ENCODE measurements at regions not wholly inside any gene's neighbourhood (a gene's known extent, or its start where the extent isn't known, plus 50 kb on each side); places are given as distances from the start of the nearest gene placed in this dataset.

- TF ChIP-seq CTCF (IDR thresholded peaks at IDR 0.05): no peak
- H3K9me3 Mint-ChIP-seq (ENCODE audit: unreplicated experiment): no peaks in the 10 kb centered on the region
- no peak for DNase-seq (ENCODE audit: extremely low spot score, unreplicated experiment)
- H3K4me3 Mint-ChIP-seq (ENCODE audit: unreplicated experiment): no peak overlapping the region
- no peak overlapping the region for H3K27ac Mint-ChIP-seq (ENCODE audit: unreplicated experiment)
- H3K27me3 Mint-ChIP-seq (ENCODE audit: unreplicated experiment): peaks cover 35% of the 10 kb centered on the region
- H3K36me3 Mint-ChIP-seq (ENCODE audit: unreplicated experiment): no peaks in the 10 kb centered on the region
- H3K4me1 Mint-ChIP-seq (ENCODE audit: unreplicated experiment): peaks cover 9% of the 10 kb centered on the region
Observed at GRCh38 chr16:86366481-86366880, 143.8 kb upstream of the FOXF1 start.

DNA sequence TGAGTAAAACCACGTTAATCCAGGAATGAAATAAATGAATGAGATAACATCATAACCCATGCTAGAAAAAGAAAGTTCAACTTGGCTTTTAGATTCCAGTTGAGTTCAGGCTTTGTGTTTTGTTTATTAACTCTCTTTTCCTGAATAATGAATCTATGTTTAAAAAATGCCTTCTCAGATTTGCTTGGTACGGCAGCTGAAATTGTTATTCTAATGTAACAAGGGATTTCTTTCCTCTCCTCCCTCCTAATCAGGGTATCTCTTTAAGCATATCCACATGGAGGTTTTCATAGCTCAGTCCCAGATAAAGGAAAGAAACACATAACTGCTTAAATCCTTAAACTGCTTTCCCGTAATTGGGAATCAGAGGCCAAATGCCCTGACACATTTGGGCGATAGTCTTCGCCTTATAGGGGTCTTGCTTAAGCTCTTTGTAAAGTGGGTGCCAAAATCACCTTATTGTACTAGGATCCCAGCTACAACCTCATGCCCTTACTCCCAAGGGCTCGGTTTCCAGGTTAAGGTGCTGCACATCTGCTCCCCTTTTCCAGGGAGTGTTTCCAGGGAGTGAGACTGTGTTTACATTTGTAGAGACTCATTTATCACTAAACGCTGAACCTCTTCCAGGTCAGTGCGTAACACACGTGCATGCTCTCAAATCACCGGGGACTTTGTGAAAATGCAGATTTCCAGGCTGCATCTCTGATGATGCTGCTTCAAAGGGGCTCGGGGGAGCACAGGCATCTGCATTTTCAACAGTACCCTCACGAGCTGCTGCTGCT is 142.8 kb upstream of the FOXF1 start:
- no peak for DNase-seq (ENCODE audit: extremely low spot score, unreplicated experiment)
- Mint-ChIP-seq H3K4me3 (ENCODE audit: unreplicated experiment) (no peak overlapping the region), H3K36me3 (ENCODE audit: unreplicated experiment) (no peaks in the 10 kb centered on the region), H3K27ac (ENCODE audit: unreplicated experiment) (no peak overlapping the region), H3K9me3 (ENCODE audit: unreplicated experiment) (no peaks in the 10 kb centered on the region), H3K4me1 (ENCODE audit: unreplicated experiment) (peaks cover 9% of the 10 kb centered on the region), H3K27me3 (ENCODE audit: unreplicated experiment) (peaks cover 29% of the 10 kb centered on the region)
- no peak for TF ChIP-seq CTCF (IDR thresholded peaks at IDR 0.05)

- no peak for DNase-seq (ENCODE audit: extremely low spot score, unreplicated experiment)
- H3K27ac Mint-ChIP-seq (ENCODE audit: unreplicated experiment): no peak overlapping the region
- H3K36me3 Mint-ChIP-seq (ENCODE audit: unreplicated experiment): no peaks in the 10 kb centered on the region
- H3K27me3 Mint-ChIP-seq (ENCODE audit: unreplicated experiment): peaks cover 29% of the 10 kb centered on the region
- peaks cover 1% of the 10 kb centered on the region for H3K4me1 Mint-ChIP-seq (ENCODE audit: unreplicated experiment)
- no peak for TF ChIP-seq CTCF (IDR thresholded peaks at IDR 0.05)
- H3K4me3 Mint-ChIP-seq (ENCODE audit: unreplicated experiment): no peak overlapping the region
- H3K9me3 Mint-ChIP-seq (ENCODE audit: unreplicated experiment): no peaks in the 10 kb centered on the region
Observed at GRCh38 chr16:86368261-86368660, 142.1 kb upstream of the FOXF1 start.

- DNase-seq (ENCODE audit: extremely low spot score, unreplicated experiment): no peak
- Mint-ChIP-seq H3K4me1 (ENCODE audit: unreplicated experiment) (no peaks in the 10 kb centered on the region), H3K36me3 (ENCODE audit: unreplicated experiment) (no peaks in the 10 kb centered on the region), H3K27ac (ENCODE audit: unreplicated experiment) (no peak overlapping the region), H3K4me3 (ENCODE audit: unreplicated experiment) (no peak overlapping the region), H3K9me3 (ENCODE audit: unreplicated experiment) (peaks cover 8% of the 10 kb centered on the region), H3K27me3 (ENCODE audit: unreplicated experiment) (peaks cover 27% of the 10 kb centered on the region)
- no peak for TF ChIP-seq CTCF (IDR thresholded peaks at IDR 0.05)
Observed at GRCh38 chr16:86370062-86370461, 140.3 kb upstream of the FOXF1 start.

DNA sequence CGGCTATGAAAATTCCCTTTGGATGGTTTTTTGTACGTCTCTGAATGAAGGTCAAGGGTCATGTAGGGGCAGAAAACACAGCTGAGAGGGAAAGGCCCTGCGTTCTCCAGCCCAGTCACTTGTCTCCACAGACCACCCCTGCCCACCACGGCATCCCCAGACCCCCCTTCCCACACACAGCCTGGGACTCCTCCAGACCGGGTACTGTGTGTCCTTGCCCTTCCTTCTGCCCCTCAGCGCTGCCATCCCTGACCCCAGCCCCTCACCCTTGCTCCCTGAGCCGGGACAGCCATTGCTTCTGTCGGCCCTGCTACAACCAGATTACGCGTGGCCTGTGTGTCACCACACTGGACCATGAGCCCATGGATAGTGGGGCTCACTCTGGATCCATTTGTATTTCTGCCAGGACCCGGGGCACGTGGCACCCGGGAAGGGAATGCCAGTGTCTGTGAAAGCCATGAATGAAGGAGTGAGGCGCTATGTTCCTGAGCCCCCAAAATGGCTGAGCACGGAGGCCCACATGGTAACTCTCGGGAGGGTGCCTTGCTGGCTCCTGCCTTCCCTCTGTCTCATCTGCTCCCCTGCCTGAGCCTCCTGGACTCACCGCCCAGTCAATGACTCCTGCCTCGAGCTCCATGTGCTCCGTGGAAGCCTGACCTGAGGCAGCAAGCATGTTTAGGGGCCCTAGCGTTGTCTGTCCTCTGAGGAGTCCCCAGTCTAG is 139.1 kb upstream of the FOXF1 start:
- Mint-ChIP-seq H3K27me3 (ENCODE audit: unreplicated experiment) (peaks cover 25% of the 10 kb centered on the region), H3K4me1 (ENCODE audit: unreplicated experiment) (no peaks in the 10 kb centered on the region), H3K27ac (ENCODE audit: unreplicated experiment) (no peak overlapping the region)

More for the DNA sequence above, 139.1 kb upstream of the FOXF1 start:
- TF ChIP-seq CTCF (IDR thresholded peaks at IDR 0.05): no peak
- Mint-ChIP-seq H3K36me3 (ENCODE audit: unreplicated experiment) (no peaks in the 10 kb centered on the region), H3K9me3 (ENCODE audit: unreplicated experiment) (peaks cover 11% of the 10 kb centered on the region), H3K4me3 (ENCODE audit: unreplicated experiment) (no peak overlapping the region)
- no peak for DNase-seq (ENCODE audit: extremely low spot score, unreplicated experiment)
